HepG2 (cell line): ENCODE measurements at regions not wholly inside any gene's neighbourhood (a gene's known extent, or its start where the extent isn't known, plus 50 kb on each side); places are given as distances from the start of the nearest gene placed in this dataset.

Experiments
- ATF3 ChIP-seq: sonication (generic); formaldehyde crosslinking; IDR thresholded peaks from 2 replicates; pipeline ENCODE4 v1.4.0; 2020; ENCODE audit warnings: missing genetic modification reagents
- CENPX ChIP-seq: sonication (generic); formaldehyde crosslinking; IDR thresholded peaks from 2 replicates; pipeline ENCODE4 v1.9.0; 2021; ENCODE audit warnings: mild to moderate bottlenecking, missing genetic modification reagents, moderate library complexity
- DMTF1 ChIP-seq: sonication (generic); formaldehyde crosslinking; IDR thresholded peaks from 2 replicates; pipeline ENCODE4 v1.4.0; 2020; ENCODE audit warnings: mild to moderate bottlenecking, missing genetic modification reagents
- GTF3A ChIP-seq: sonication (generic); formaldehyde crosslinking; conservative IDR thresholded peaks from 2 replicates; pipeline ENCODE4 v1.4.0; 2020; ENCODE audit warnings: mild to moderate bottlenecking, missing genetic modification reagents
- HMGA1 ChIP-seq: sonication (generic); formaldehyde crosslinking; conservative IDR thresholded peaks from 2 replicates; pipeline ENCODE4 v1.4.0; 2020; ENCODE audit warnings: missing genetic modification reagents
- HNRNPUL1 ChIP-seq: fragments of 200-400 bp; formaldehyde crosslinking; IDR thresholded peaks from 2 replicates; pipeline ENCODE4 v1.6.1; 2017; ENCODE audit warnings: low read depth, mild to moderate bottlenecking, low read length, moderate library complexity
- HOXA3 ChIP-seq: sonication (generic); formaldehyde crosslinking; IDR thresholded peaks from 2 replicates; pipeline ENCODE4 v1.5.0; 2020; ENCODE audit warnings: missing genetic modification reagents
- NCOR1 ChIP-seq: fragments of 200-600 bp; sonication (generic); IDR thresholded peaks from 2 replicates; pipeline ENCODE4 v1.7.0; 2017; ENCODE audit warnings: antibody characterized with exemption, low read length, borderline replicate concordance
- NR2F6 ChIP-seq, 2 experiments: IDR thresholded peaks; 2 replicates each; pipeline ENCODE4 v1.6.1; 2016; ENCODE audit warnings: antibody characterized with exemption in 1 of 2, mild to moderate bottlenecking in 1 of 2
- PAX8 ChIP-seq: sonication (generic); formaldehyde crosslinking; IDR thresholded peaks from 2 replicates; pipeline ENCODE4 v1.8.0; 2022; ENCODE audit warnings: mild to moderate bottlenecking, missing genetic modification reagents, borderline replicate concordance
- POGZ ChIP-seq: sonication (generic); formaldehyde crosslinking; IDR thresholded peaks from 2 replicates; pipeline ENCODE4 v1.4.0; 2020; ENCODE audit warnings: mild to moderate bottlenecking, missing genetic modification reagents
- RARA ChIP-seq: IDR thresholded peaks from 2 replicates; pipeline ENCODE4 v1.6.1; 2016; ENCODE audit warnings: missing genetic modification reagents, missing compliant biosample characterization
- SATB2 ChIP-seq: sonication (generic); formaldehyde crosslinking; IDR thresholded peaks from 2 replicates; pipeline ENCODE4 v1.5.0; 2020; ENCODE audit warnings: missing genetic modification reagents
- SKI ChIP-seq: fragments of 450-650 bp; IDR thresholded peaks from one replicate; pipeline ENCODE4 v1.6.1; 2018; ENCODE audit warnings: mild to moderate bottlenecking; ENCODE audit not compliant: partially characterized antibody
- TBX3 ChIP-seq: fragments of 450-650 bp; IDR thresholded peaks from 2 replicates; pipeline ENCODE4 v1.6.1; 2017; ENCODE audit warnings: antibody characterized with exemption, mild to moderate bottlenecking, inconsistent platforms, borderline replicate concordance
- TCF7 ChIP-seq: sonication (generic); IDR thresholded peaks from 2 replicates; pipeline ENCODE4 v1.6.1; 2016; ENCODE audit warnings: antibody characterized with exemption, low read depth
- U2AF1 ChIP-seq: fragments of 200-400 bp; formaldehyde crosslinking; optimal IDR thresholded peaks from 2 replicates; pipeline ENCODE3; 2017; ENCODE audit warnings: mild to moderate bottlenecking, low read depth, low read length
- ZMYM4 ChIP-seq: sonication (generic); formaldehyde crosslinking; IDR thresholded peaks from 2 replicates; pipeline ENCODE4 v1.8.1; 2023; ENCODE audit warnings: mild to moderate bottlenecking, missing genetic modification reagents
- ZNF124 ChIP-seq: sonication (generic); formaldehyde crosslinking; IDR thresholded peaks from 2 replicates; pipeline ENCODE4 v1.4.0; 2020; ENCODE audit warnings: missing genetic modification reagents
- ZNF160 ChIP-seq: sonication (generic); formaldehyde crosslinking; IDR thresholded peaks from 2 replicates; pipeline ENCODE4 v1.8.0; 2022; ENCODE audit warnings: mild to moderate bottlenecking, inconsistent platforms, missing genetic modification reagents
- ZNF281 ChIP-seq: sonication (generic); formaldehyde crosslinking; IDR thresholded peaks from 2 replicates; pipeline ENCODE4 v1.4.0; 2020; ENCODE audit warnings: missing genetic modification reagents, borderline replicate concordance
- ZNF343 ChIP-seq: sonication (generic); formaldehyde crosslinking; IDR thresholded peaks from 2 replicates; pipeline ENCODE4 v1.4.0; 2020; ENCODE audit warnings: mild to moderate bottlenecking, missing genetic modification reagents
- ZNF503 ChIP-seq: sonication (generic); formaldehyde crosslinking; IDR thresholded peaks from 2 replicates; pipeline ENCODE4 v1.4.0; 2020; ENCODE audit warnings: missing genetic modification reagents
- ZNF740 ChIP-seq: sonication (generic); formaldehyde crosslinking; IDR thresholded peaks from 2 replicates; pipeline ENCODE4 v1.4.0; 2020; ENCODE audit warnings: missing genetic modification reagents
- ZNF75D ChIP-seq: sonication (generic); formaldehyde crosslinking; IDR thresholded peaks from 2 replicates; pipeline ENCODE4 v1.8.1; 2023; ENCODE audit warnings: missing genetic modification reagents, mild to moderate bottlenecking, borderline replicate concordance
- ZNF766 ChIP-seq: sonication (generic); formaldehyde crosslinking; IDR thresholded peaks from 2 replicates; pipeline ENCODE4 v1.5.0; 2020; ENCODE audit warnings: missing genetic modification reagents, borderline replicate concordance

GRCh38 chr1:34582356-34582755, 172.5 kb upstream of the GJB5 start (continued):
- 0 out of 2 replicates have a peak, but pooled peaks have one; percentile 37 for TF ChIP-seq TCF7
- no peak for TF ChIP-seq ATF3
- TF ChIP-seq ZNF281 (CRISPR knock-in tag) = peak; percentile 20; the same call in 1 of the 2 replicates
- TF ChIP-seq HOXA3 (CRISPR knock-in tag) = no peak
- no peak for TF ChIP-seq ZNF503 (CRISPR knock-in tag)
- no peak for TF ChIP-seq CENPX (CRISPR knock-in tag)
- no peak for TF ChIP-seq ZNF766
- no peak for TF ChIP-seq DMTF1 (CRISPR knock-in tag)
- TF ChIP-seq NR2F6 (IDR thresholded peaks at IDR 0.05) = peak; percentile 62
- peak; percentile 61; the same call in 1 of the 2 replicates for TF ChIP-seq NR2F6 (CRISPR knock-in tag; IDR thresholded peaks at IDR 0.05)
- TF ChIP-seq GTF3A (CRISPR knock-in tag) = no peak
- no peak for TF ChIP-seq U2AF1
- TF ChIP-seq TBX3 = peak; percentile 57; the same call in 1 of the 2 replicates
- no peak for TF ChIP-seq NCOR1
- TF ChIP-seq ZNF124 (CRISPR knock-in tag) = no peak
- TF ChIP-seq ZNF740 = no peak
- TF ChIP-seq ZNF343 (CRISPR knock-in tag) = no peak
- no peak for TF ChIP-seq ZNF75D (CRISPR knock-in tag)
- TF ChIP-seq SATB2 = no peak
- no peak for TF ChIP-seq HNRNPUL1
- peak; percentile 14; the same call in 1 of the 2 replicates for TF ChIP-seq RARA
- no peak for TF ChIP-seq HMGA1 (CRISPR knock-in tag)
- no peak for TF ChIP-seq POGZ (CRISPR knock-in tag)
- no peak for TF ChIP-seq PAX8 (CRISPR knock-in tag)
- TF ChIP-seq ZNF160 = no peak
- TF ChIP-seq SKI = no peak
- TF ChIP-seq ZMYM4 (CRISPR knock-in tag) = no peak
